ENCODE measurements at regions not wholly inside any gene's neighbourhood (a gene's known extent, or its start where the extent isn't known, plus 50 kb on each side); places are given as distances from the start of the nearest gene placed in this dataset.

- TF ChIP-seq, protein P1, sequence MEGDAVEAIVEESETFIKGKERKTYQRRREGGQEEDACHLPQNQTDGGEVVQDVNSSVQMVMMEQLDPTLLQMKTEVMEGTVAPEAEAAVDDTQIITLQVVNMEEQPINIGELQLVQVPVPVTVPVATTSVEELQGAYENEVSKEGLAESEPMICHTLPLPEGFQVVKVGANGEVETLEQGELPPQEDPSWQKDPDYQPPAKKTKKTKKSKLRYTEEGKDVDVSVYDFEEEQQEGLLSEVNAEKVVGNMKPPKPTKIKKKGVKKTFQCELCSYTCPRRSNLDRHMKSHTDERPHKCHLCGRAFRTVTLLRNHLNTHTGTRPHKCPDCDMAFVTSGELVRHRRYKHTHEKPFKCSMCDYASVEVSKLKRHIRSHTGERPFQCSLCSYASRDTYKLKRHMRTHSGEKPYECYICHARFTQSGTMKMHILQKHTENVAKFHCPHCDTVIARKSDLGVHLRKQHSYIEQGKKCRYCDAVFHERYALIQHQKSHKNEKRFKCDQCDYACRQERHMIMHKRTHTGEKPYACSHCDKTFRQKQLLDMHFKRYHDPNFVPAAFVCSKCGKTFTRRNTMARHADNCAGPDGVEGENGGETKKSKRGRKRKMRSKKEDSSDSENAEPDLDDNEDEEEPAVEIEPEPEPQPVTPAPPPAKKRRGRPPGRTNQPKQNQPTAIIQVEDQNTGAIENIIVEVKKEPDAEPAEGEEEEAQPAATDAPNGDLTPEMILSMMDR (conservative IDR thresholded peaks at IDR 0.05; ENCODE audit: low read depth, low read length): no peak
- TF ChIP-seq EZH2 (IDR thresholded peaks at IDR 0.05; ENCODE audit: borderline replicate concordance, low read depth, low read length, poor library complexity, severe bottlenecking): no peak
Measured at GRCh38 chr10:113497198-113497597, 55.7 kb upstream of the HABP2 start.
